Mammary epithelial cell (primary cell): ENCODE measurements at regions not wholly inside any gene's neighbourhood (a gene's known extent, or its start where the extent isn't known, plus 50 kb on each side); places are given as distances from the start of the nearest gene placed in this dataset.

Experiments
- EZH2 ChIP-seq: IDR thresholded peaks from 2 replicates; pipeline ENCODE4 v1.6.1; 2012; ENCODE audit warnings: low read length, inconsistent platforms, borderline replicate concordance
- TF ChIP-seq, protein P1 (sequence below), 2 donors: IDR thresholded peaks in 1 of 2; conservative IDR thresholded peaks in 1 of 2; 2 replicates each; pipeline ENCODE4 v1.5.1; 2011 to 2012; ENCODE audit warnings: inconsistent platforms in 2 of 2, low read length in 2 of 2, mild to moderate bottlenecking in 2 of 2, control low read depth in 1 of 2, low read depth in 1 of 2; ENCODE audit not compliant: insufficient read depth in 1 of 2; ENCODE audit errors: extremely low read depth in 1 of 2

DNA sequence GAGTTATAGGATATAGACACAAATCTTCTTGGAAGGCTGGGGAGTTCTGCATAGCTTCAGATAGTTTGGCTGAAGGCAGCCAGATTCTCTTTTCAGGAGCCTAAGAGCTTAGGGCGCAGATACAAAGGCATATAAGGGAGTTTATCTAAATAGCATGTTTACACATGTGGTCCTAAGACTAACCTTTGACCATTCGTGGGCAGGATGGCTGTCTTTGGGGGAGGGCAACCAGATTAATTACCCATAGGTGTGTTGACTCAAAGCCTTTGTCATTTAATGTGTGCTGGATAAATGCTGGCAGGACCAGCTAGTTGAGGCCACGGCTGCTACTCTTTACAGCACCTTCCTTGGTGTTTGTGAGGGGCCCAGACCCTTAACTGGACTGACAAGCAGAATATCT, 71.8 kb downstream of the IER5 start:
- TF ChIP-seq, protein P1, sequence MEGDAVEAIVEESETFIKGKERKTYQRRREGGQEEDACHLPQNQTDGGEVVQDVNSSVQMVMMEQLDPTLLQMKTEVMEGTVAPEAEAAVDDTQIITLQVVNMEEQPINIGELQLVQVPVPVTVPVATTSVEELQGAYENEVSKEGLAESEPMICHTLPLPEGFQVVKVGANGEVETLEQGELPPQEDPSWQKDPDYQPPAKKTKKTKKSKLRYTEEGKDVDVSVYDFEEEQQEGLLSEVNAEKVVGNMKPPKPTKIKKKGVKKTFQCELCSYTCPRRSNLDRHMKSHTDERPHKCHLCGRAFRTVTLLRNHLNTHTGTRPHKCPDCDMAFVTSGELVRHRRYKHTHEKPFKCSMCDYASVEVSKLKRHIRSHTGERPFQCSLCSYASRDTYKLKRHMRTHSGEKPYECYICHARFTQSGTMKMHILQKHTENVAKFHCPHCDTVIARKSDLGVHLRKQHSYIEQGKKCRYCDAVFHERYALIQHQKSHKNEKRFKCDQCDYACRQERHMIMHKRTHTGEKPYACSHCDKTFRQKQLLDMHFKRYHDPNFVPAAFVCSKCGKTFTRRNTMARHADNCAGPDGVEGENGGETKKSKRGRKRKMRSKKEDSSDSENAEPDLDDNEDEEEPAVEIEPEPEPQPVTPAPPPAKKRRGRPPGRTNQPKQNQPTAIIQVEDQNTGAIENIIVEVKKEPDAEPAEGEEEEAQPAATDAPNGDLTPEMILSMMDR (conservative IDR thresholded peaks at IDR 0.05 in 1 of 2, IDR thresholded peaks at IDR 0.05 in 1 of 2; ENCODE audit: extremely low read depth in 1 of 2, insufficient read depth in 1 of 2, low read depth in 1 of 2, low read length in 2 of 2), result no peak
- no peak for TF ChIP-seq EZH2
